H1 (cell line): ENCODE measurements at regions not wholly inside any gene's neighbourhood (a gene's known extent, or its start where the extent isn't known, plus 50 kb on each side); places are given as distances from the start of the nearest gene placed in this dataset.

Experiments used
- CTCF ChIA-PET: fragments of 300-600 bp; sonication (Branson Sonifier 250); formaldehyde crosslinking; loops from one replicate; lab custom pipeline; 2021; ENCODE audit not compliant: partially characterized antibody; lab: Charles Lee
- POLR2A ChIA-PET: fragments of 300-600 bp; sonication (Branson Sonifier 250); formaldehyde crosslinking; loops from one replicate; lab custom pipeline; 2021; ENCODE audit warnings: inconsistent platforms; ENCODE audit not compliant: partially characterized antibody; lab: Charles Lee
- DNase-seq, 2 experiments: peaks; one replicate each; pipeline versions ENCODE4 v3.0.0 to v3.0.0-alpha.2; 2010 to 2022; ENCODE audit warnings: low spot score in 2 of 2, low read depth in 1 of 2, mixed read lengths in 1 of 2
- FAIRE-seq: peaks from 2 replicates; lab custom pipeline; 2011; peaks lifted over from hg19 to GRCh38; lab: Jason Lieb, UNC
- H2AFZ ChIP-seq: 2 replicates; pipeline ENCODE4 v1.8.1; 2012; ENCODE audit warnings: low read length, inconsistent platforms
- H2AK5ac ChIP-seq: 2 replicates; pipeline ENCODE4 v1.6.1; 2013; ENCODE audit warnings: low read depth, low read length
- H2BK120ac ChIP-seq: replicated peaks from 2 replicates; pipeline ENCODE3; 2013; ENCODE audit warnings: low read depth, low read length, inconsistent platforms
- H2BK12ac ChIP-seq: 2 replicates; pipeline ENCODE4 v1.6.1; 2013; ENCODE audit warnings: low read depth, low read length
- H2BK15ac ChIP-seq: 2 replicates; pipeline ENCODE4 v1.6.1; 2013; ENCODE audit warnings: low read length
- H2BK20ac ChIP-seq: 2 replicates; pipeline ENCODE4 v1.6.1; 2013; ENCODE audit warnings: low read length
- H2BK5ac ChIP-seq: 2 replicates; pipeline ENCODE4 v1.6.1; 2013; ENCODE audit warnings: low read depth, low read length
- H3K14ac ChIP-seq: 2 replicates; pipeline ENCODE4 v1.6.1; 2013; ENCODE audit warnings: inconsistent platforms; ENCODE audit not compliant: insufficient read length
- H3K18ac ChIP-seq: 2 replicates; pipeline ENCODE4 v1.6.1; 2013; ENCODE audit warnings: low read length; ENCODE audit errors: extremely low read depth
- H3K23ac ChIP-seq: 2 replicates; pipeline ENCODE4 v1.6.1; 2013; ENCODE audit warnings: inconsistent platforms; ENCODE audit not compliant: insufficient read length
- H3K23me2 ChIP-seq: 2 replicates; pipeline ENCODE4 v1.6.1; 2013; ENCODE audit warnings: low read depth, low read length
- H3K27ac ChIP-seq: 2 replicates; pipeline ENCODE4 v1.6.1; 2011; ENCODE audit warnings: low read depth, low read length, inconsistent platforms
- H3K27me3 ChIP-seq, 4 experiments: replicated peaks in 1 of 4; 1 replicate in 1 of 4; 2 replicates in 3 of 4; pipeline versions ENCODE4 v1.6.1 to v1.8.1; 2011 to 2013; ENCODE audit warnings: low read length in 3 of 4, mild to moderate bottlenecking in 3 of 4, inconsistent platforms in 2 of 4, mixed read lengths in 2 of 4, moderate library complexity in 1 of 4; ENCODE audit not compliant: control insufficient read depth in 3 of 4, insufficient read depth in 3 of 4; ENCODE audit errors: extremely low read depth in 1 of 4
- H3K36me3 ChIP-seq, 4 experiments: 2 replicates each; pipeline versions ENCODE4 v1.6.1 to v1.8.1; 2011 to 2013; ENCODE audit warnings: mild to moderate bottlenecking in 4 of 4, low read length in 3 of 4, moderate library complexity in 2 of 4, control low read depth in 1 of 4, inconsistent platforms in 1 of 4; ENCODE audit not compliant: insufficient read depth in 4 of 4, control insufficient read depth in 2 of 4
- H3K4ac ChIP-seq: replicated peaks from 2 replicates; pipeline ENCODE3; 2013; ENCODE audit warnings: low read length, low read depth, mixed read lengths, inconsistent platforms; ENCODE audit not compliant: insufficient read length
- H3K4me1 ChIP-seq, 4 experiments: replicated peaks in 1 of 4; 1 replicate in 1 of 4; 2 replicates in 3 of 4; pipeline versions ENCODE4 v1.6.1 to v1.8.1; 2011 to 2013; ENCODE audit warnings: low read length in 3 of 4, inconsistent platforms in 2 of 4, mixed read lengths in 1 of 4; ENCODE audit not compliant: insufficient read depth in 4 of 4, control insufficient read depth in 3 of 4
- H3K4me2 ChIP-seq, 2 experiments: 2 replicates each; pipeline versions ENCODE4 v1.6.1 to v1.8.1; 2011 to 2013; ENCODE audit warnings: low read depth in 2 of 2, low read length in 2 of 2, control low read depth in 1 of 2, inconsistent platforms in 1 of 2, mild to moderate bottlenecking in 1 of 2; ENCODE audit not compliant: insufficient read depth in 1 of 2
- H3K4me3 ChIP-seq, 4 experiments: fragments of 200-600, 300-600 bp in 1 of 4; sonication (generic), shearing (Covaris generic), sonication (Bioruptor Twin) in 1 of 4; 2 replicates each; pipeline versions ENCODE4 v1.5.1 to v1.8.1; 2011 to 2016; ENCODE audit warnings: low read length in 4 of 4, low read depth in 3 of 4, control low read depth in 2 of 4, inconsistent platforms in 2 of 4, mild to moderate bottlenecking in 2 of 4, mixed read lengths in 1 of 4, moderate library complexity in 1 of 4; ENCODE audit not compliant: insufficient read depth in 2 of 4; ENCODE audit errors: extremely low read depth in 1 of 4
- H3K56ac ChIP-seq: replicated peaks from 2 replicates; pipeline ENCODE3; 2013; ENCODE audit warnings: low read depth, mild to moderate bottlenecking, mixed read lengths, low read length, inconsistent platforms; ENCODE audit not compliant: insufficient read length
- H3K79me1 ChIP-seq: 2 replicates; pipeline ENCODE4 v1.6.1; 2013; ENCODE audit warnings: low read depth, low read length, control low read depth
- H3K79me2 ChIP-seq, 2 experiments: 2 replicates each; pipeline versions ENCODE4 v1.6.1 to v1.8.1; 2012 to 2013; ENCODE audit warnings: low read length in 2 of 2, mild to moderate bottlenecking in 2 of 2, inconsistent platforms in 1 of 2; ENCODE audit not compliant: insufficient read depth in 2 of 2, control insufficient read depth in 1 of 2
- H3K9ac ChIP-seq, 4 experiments: replicated peaks in 1 of 4; 1 replicate in 1 of 4; 2 replicates in 3 of 4; pipeline versions ENCODE4 v1.6.1 to v1.8.1; 2011 to 2013; ENCODE audit warnings: low read depth in 3 of 4, low read length in 3 of 4, control low read depth in 2 of 4, mild to moderate bottlenecking in 2 of 4, moderate library complexity in 2 of 4, inconsistent platforms in 1 of 4; ENCODE audit errors: extremely low read depth in 1 of 4
- H3K9me3 ChIP-seq, 2 experiments: 2 replicates each; pipeline versions ENCODE4 v1.6.1 to v1.8.1; 2012 to 2013; ENCODE audit warnings: mild to moderate bottlenecking in 2 of 2, moderate library complexity in 2 of 2, control low read depth in 1 of 2, inconsistent platforms in 1 of 2, low read depth in 1 of 2, low read length in 1 of 2, mixed read lengths in 1 of 2; ENCODE audit not compliant: insufficient read depth in 2 of 2
- H4K20me1 ChIP-seq, 2 experiments: replicated peaks in 1 of 2; 2 replicates each; pipeline versions ENCODE3 to v1.8.1; 2011 to 2013; ENCODE audit warnings: inconsistent platforms in 2 of 2, low read length in 2 of 2, mild to moderate bottlenecking in 1 of 2; ENCODE audit not compliant: insufficient read depth in 2 of 2, control insufficient read depth in 1 of 2
- H4K5ac ChIP-seq: 2 replicates; pipeline ENCODE4 v1.6.1; 2013; ENCODE audit warnings: low read length, low read depth, mixed read lengths, inconsistent platforms; ENCODE audit not compliant: insufficient read length
- H4K8ac ChIP-seq: 2 replicates; pipeline ENCODE4 v1.8.0; 2013; ENCODE audit warnings: mild to moderate bottlenecking, moderate library complexity, low read length, inconsistent platforms; ENCODE audit not compliant: insufficient read depth; ENCODE audit errors: extremely low read depth
- H4K91ac ChIP-seq: replicated peaks from 2 replicates; pipeline ENCODE3; 2013; ENCODE audit warnings: low read length, mixed read lengths, inconsistent platforms; ENCODE audit not compliant: insufficient read length
- EZH2 ChIP-seq: fragments of 200-600 bp; sonication (generic); IDR thresholded peaks from 2 replicates; pipeline ENCODE4 v1.7.1; 2012; ENCODE audit warnings: low read depth, mild to moderate bottlenecking, moderate library complexity, low read length, inconsistent platforms; ENCODE audit not compliant: severe bottlenecking
- TAF1 ChIP-seq: IDR thresholded peaks from 2 replicates; pipeline ENCODE4 v1.6.1; 2011; ENCODE audit warnings: mild to moderate bottlenecking, low read depth, low read length
- TBP ChIP-seq: IDR thresholded peaks from 2 replicates; pipeline ENCODE4 v1.6.1; 2011; ENCODE audit warnings: low read depth, low read length, improper control_type of control experiment
- WGBS, 2 experiments: shearing (Covaris generic) in 1 of 2; methylation state at CpG; one replicate each; pipeline versions ENCODE4 v1.1.6 to v1.1.7; 2013 to 2015; ENCODE audit warnings: low lambda C conversion rate in 2 of 2, mixed read lengths in 2 of 2, inconsistent platforms in 1 of 2, low coverage in 1 of 2, missing lambda C conversion rate in 1 of 2; ENCODE audit not compliant: insufficient replicate concordance in 2 of 2, insufficient coverage in 1 of 2, insufficient read length in 1 of 2; ENCODE audit errors: extremely low coverage in 1 of 2, missing lambda C conversion rate in 1 of 2; 5-methylcytosine and 5-hydroxymethylcytosine counted together

DNA sequence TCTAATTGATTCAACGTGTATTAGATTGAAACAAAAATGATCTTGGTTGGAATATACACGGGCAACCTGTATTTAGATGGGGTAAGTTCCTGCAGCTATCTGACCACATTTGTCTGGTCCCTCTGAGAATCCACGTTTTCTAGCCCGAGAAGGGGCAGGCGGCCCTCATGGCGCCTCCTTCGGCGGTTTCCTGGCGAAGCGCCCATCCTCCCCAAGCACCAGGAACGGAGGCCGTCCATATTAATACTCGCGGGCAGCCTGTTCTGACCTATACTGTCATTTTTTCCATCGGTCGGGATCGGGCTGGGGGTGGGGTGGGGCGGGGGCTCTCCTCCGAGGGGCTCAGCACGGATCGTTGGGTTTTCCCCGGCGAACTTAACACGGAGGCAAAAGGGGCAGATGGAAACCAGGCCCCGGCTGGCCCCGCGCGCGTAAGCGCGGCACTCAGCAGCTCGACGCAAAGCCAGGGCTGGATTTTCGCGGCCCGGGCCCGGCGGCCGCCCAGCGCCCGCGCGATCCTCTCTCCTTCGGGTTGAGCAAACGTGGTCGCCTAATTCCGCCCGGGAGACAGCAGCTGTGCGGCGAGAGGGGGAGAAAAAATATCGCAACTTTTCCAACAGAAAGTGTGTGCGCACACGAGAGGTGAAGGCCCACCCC is 77.2 kb upstream of the BCOR start:
- peaks cover 7% of the 10 kb centered on the region; the same call in 1 of the 2 replicates for H3K23me2 ChIP-seq
- WGBS, 2 experiments: 1% methylated on average over 10 of the region's 53 CpGs; no CpG with 5 or more reads in 1 of the 2 experiments
- peak overlapping the region; percentile 88 for H3K27ac ChIP-seq
- DNase-seq: peak in 1 of 2 experiments; percentile 57
- H2AK5ac ChIP-seq: no peak overlapping the region
- ChIA-PET POLR2A (interaction anchor here (0.8 to 2.3 kb wide), 12 partner anchors 10 to 92 kb away, joined by 3 to 9 read pairs (median 4); no protein-coding TSS in a partner anchor), CTCF (interaction anchor here (0.6 kb wide), 1 partner anchor 68 kb away, joined by 3 read pairs; no protein-coding TSS in a partner anchor)
- H3K4me3 ChIP-seq: peak overlapping the region; percentile 56 to 69 (median 61)
- H3K14ac ChIP-seq: no peak overlapping the region
- no peak overlapping the region for H2BK20ac ChIP-seq
- peaks cover 0 to 31% of the 10 kb centered on the region in 2 experiments; a peak in 2 of 4 replicates for H3K79me2 ChIP-seq
- no peaks in the 10 kb centered on the region for H3K36me3 ChIP-seq
- no peak overlapping the region for H2AFZ ChIP-seq
- peak overlapping the region; percentile 41 to 85 (median 68); a peak in 6 of 7 replicates for H3K9ac ChIP-seq
- H3K56ac ChIP-seq: peak overlapping the region; percentile 77
- H3K18ac ChIP-seq: peak overlapping the region; percentile 98
- H3K27me3 ChIP-seq: peaks cover 0 to 7% (median 0%) of the 10 kb centered on the region in 4 experiments; a peak in 2 of 7 replicates
- no peaks in the 10 kb centered on the region for H4K20me1 ChIP-seq
- H2BK5ac ChIP-seq: peak overlapping the region; percentile 84; the same call in 1 of the 2 replicates
- no peak overlapping the region for H3K4ac ChIP-seq
- TF ChIP-seq TBP: peak; percentile 3; the same call in 1 of the 2 replicates
- 0 out of 2 replicates have a peak, but pooled peaks have one; percentile 18 for TF ChIP-seq TAF1
- TF ChIP-seq EZH2: no peak
- H3K79me1 ChIP-seq: no peaks in the 10 kb centered on the region
- no peak for FAIRE-seq
- H3K23ac ChIP-seq: no peak overlapping the region
- H4K91ac ChIP-seq: peak overlapping the region; percentile 93
- H3K9me3 ChIP-seq: no peaks in the 10 kb centered on the region
- H3K4me2 ChIP-seq: peak overlapping the region; percentile 64 to 83
- H4K8ac ChIP-seq: peak overlapping the region; percentile 89; the same call in 1 of the 2 replicates
- peak overlapping the region; percentile 72 for H4K5ac ChIP-seq
- H3K4me1 ChIP-seq: peaks cover 0 to 20% (median 9%) of the 10 kb centered on the region in 4 experiments; a peak in 6 of 7 replicates
- H2BK15ac ChIP-seq: no peak overlapping the region
- peak overlapping the region; percentile 84; the same call in 1 of the 2 replicates for H2BK12ac ChIP-seq
- H2BK120ac ChIP-seq: no peak overlapping the region
